HL-60 (cell line): ENCODE measurements at regions not wholly inside any gene's neighbourhood (a gene's known extent, or its start where the extent isn't known, plus 50 kb on each side); places are given as distances from the start of the nearest gene placed in this dataset.
"Not testable (repeated sequence)": the region's sequence is repeated elsewhere in the genome, so short reads cannot be mapped to it uniquely, and the experiment has no call there.

Source experiments
- DNase-seq, 2 experiments: peaks; one replicate each; pipeline ENCODE4 v3.0.0-alpha.2; 2010 to 2020; ENCODE audit warnings: low read depth in 1 of 2, low spot score in 1 of 2
- H3K27ac ChIP-seq: fragments of 250-450 bp; sonication (Bioruptor Pico); replicated peaks from 2 replicates; pipeline ENCODE4 v1.5.1; 2020; ENCODE audit warnings: mild to moderate bottlenecking, moderate library complexity
- H3K27me3 ChIP-seq: fragments of 250-450 bp; sonication (Bioruptor Pico); 2 replicates; pipeline ENCODE4 v1.5.1; 2021; ENCODE audit warnings: mild to moderate bottlenecking, moderate library complexity; ENCODE audit not compliant: insufficient read depth, poor library complexity, severe bottlenecking
- H3K4me3 ChIP-seq: replicated peaks from 2 replicates; pipeline ENCODE4 v1.5.1; 2011; ENCODE audit warnings: mild to moderate bottlenecking, control low read depth, low read length; ENCODE audit not compliant: insufficient read depth
- CTCF ChIP-seq: IDR thresholded peaks from one replicate; pipeline ENCODE4 v1.5.1; 2011; ENCODE audit warnings: low read length, control low read depth, inconsistent platforms; ENCODE audit not compliant: insufficient read depth
- GABPA ChIP-seq: IDR thresholded peaks from 2 replicates; pipeline ENCODE4 v1.6.1; 2012; ENCODE audit warnings: low read depth
- POLR2AphosphoS5 ChIP-seq: IDR thresholded peaks from 2 replicates; pipeline ENCODE4 v1.6.1; 2012; ENCODE audit warnings: low read depth
- REST ChIP-seq: IDR thresholded peaks from 2 replicates; pipeline ENCODE4 v1.6.1; 2012; ENCODE audit warnings: low read depth; ENCODE audit not compliant: insufficient replicate concordance
- SPI1 ChIP-seq: IDR thresholded peaks from 2 replicates; pipeline ENCODE4 v1.6.1; 2012; ENCODE audit warnings: low read depth, mild to moderate bottlenecking, borderline replicate concordance

DNA sequence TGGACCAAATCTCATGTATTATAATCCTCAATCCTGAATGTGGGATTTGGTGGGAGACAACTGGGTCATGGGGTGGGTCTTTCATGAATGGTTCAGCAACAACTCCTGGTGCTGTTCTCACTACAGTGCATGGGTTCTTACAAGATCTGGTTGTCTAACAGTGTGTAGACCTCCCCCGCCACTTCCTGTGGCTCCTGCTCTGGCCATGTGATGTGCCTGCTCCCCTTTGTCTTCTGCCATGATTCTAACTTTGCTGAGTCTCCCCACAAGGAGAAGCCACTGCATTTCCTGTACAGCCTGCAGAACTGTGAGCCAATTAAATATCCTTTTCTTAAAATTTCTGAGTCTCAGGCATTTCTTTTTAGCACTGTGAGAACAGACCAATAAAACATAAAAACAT, 557.5 kb downstream of the GOLGA6L6 start:
- Histone ChIP-seq H3K4me3 (no peak overlapping the region), H3K27me3 (no peaks in the 10 kb centered on the region), H3K27ac (no peak overlapping the region)
- TF ChIP-seq SPI1 (no peak), CTCF (no peak), GABPA (no peak), REST (no peak), POLR2AphosphoS5 (no peak)
- no peak for DNase-seq

DNA sequence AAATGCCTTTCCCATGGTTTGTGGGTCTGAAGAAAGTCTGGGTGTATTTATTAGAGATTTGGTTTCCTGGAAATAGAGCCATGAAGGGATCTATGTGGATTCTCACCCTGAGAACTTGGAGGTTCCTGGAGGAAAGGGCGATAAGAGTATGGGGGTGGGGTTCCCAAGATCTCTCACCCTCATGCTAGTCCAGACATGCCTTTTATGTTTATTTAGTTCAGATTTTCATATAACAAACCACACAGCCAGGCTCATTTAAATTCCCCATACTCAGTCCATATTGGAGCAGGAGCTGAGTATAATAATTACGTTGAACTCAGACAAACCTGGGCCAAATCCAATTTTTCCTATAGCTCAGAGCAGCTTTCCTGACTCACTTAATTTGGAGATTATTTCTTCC, 566.6 kb downstream of the GOLGA6L6 start:
- Histone ChIP-seq H3K27me3 (no peaks in the 10 kb centered on the region), H3K27ac (no peak overlapping the region), H3K4me3 (no peak overlapping the region)
- no peak for TF ChIP-seq CTCF
- no peak for TF ChIP-seq REST
- TF ChIP-seq POLR2AphosphoS5: no peak
- TF ChIP-seq GABPA: no peak
- no peak for TF ChIP-seq SPI1
- no peak for DNase-seq

DNA sequence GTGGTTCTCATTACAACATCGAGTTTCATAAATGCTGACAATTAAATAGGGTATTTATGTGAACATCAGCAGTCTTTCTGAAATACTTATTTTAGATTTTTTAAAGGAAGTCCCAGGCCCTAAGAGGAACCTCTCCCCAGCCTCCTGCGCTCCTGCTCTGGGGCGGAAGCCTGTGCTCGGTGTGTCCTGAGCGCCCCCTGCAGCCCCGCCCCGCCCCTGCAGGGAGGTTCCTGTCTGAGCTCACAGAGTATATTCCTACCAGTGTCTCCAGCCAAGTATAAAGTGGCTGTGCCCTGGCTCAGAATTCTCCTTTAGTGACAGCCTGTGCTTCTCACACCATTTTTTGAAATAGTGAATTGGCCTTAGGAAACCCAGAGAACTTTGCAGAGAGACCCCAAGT, 567.9 kb downstream of the GOLGA6L6 start:
- no peak for TF ChIP-seq CTCF
- 0 out of 2 replicates have a peak, but pooled peaks have one; percentile 23 for TF ChIP-seq SPI1
- TF ChIP-seq POLR2AphosphoS5: no peak
- no peak for TF ChIP-seq GABPA
- TF ChIP-seq REST: no peak
- H3K27me3 ChIP-seq: no peaks in the 10 kb centered on the region
- H3K27ac ChIP-seq: no peak overlapping the region
- no peak overlapping the region for H3K4me3 ChIP-seq
- peak; percentile 5 to 66 for DNase-seq

DNA sequence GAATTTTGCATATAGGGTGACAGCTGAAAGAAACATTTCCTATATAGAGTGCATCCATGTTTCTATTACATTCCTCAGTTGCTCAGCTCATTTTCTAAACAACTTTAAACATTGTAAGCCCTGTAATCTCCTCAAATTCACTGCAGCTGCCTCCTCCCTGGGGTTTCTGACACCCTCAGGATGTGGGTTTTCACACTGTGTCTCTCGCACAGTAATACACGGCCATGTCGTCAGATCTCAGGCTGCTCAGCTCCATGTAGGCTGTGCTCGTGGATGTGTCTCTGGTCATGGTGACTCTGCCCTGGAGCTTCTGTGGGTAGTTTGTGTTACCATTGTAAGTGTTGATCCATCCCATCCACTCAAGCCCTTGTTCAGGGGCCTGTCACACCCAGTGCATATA, 569.0 kb downstream of the GOLGA6L6 start:
- DNase-seq, H3K4me3 ChIP-seq, H3K27ac ChIP-seq, H3K27me3 ChIP-seq: not testable (repeated sequence)

DNA sequence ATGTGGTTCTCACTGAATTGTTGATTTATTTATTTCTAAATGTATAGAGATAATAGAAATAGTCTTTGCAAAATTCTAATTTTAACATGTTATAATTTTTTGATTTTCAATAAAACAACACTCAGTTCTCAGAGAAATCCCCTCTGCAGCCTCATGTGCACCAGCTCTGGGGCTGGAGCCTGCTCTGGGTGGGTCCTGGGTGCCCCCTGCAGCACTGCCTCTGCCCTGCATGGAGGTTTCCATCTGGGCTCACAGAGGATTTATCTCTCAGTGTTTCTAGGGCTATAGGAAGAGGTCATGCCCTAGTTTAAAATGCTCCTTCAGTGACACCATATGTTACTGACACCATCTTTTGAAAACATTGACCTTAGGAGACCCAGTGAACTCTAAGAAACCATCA, 576.0 kb downstream of the GOLGA6L6 start:
- not testable (repeated sequence) for H3K27me3 ChIP-seq, H3K4me3 ChIP-seq, DNase-seq, H3K27ac ChIP-seq

GRCh38 chr15:19964480-19964879, 577.1 kb downstream of the GOLGA6L6 start:
- not testable (repeated sequence) for H3K4me3 ChIP-seq, DNase-seq, H3K27ac ChIP-seq, H3K27me3 ChIP-seq
